SK-N-SH (cell line): ENCODE measurements at regions not wholly inside any gene's neighbourhood (a gene's known extent, or its start where the extent isn't known, plus 50 kb on each side); places are given as distances from the start of the nearest gene placed in this dataset.

Experiments
- CTCF ChIA-PET: fragments of 300-600, 350-600 bp; formaldehyde crosslinking; extraction: SDS; loops from one replicate; lab custom pipeline; 2021; lab: Yijun Ruan, JAX
- POLR2A ChIA-PET: fragments of 350-600 bp; sonication (Branson Sonifier 250); formaldehyde crosslinking; extraction: SDS; loops from one replicate; lab custom pipeline; 2020; ENCODE audit warnings: antibody characterized with exemption, inconsistent platforms; lab: Yijun Ruan, JAX
- DNase-seq: peaks from one replicate; pipeline ENCODE4 v3.0.0; 2012
- H2AFZ ChIP-seq: fragments of 200-600 bp; sonication (generic); 2 replicates; pipeline ENCODE4 v1.8.1; 2016; ENCODE audit warnings: antibody characterized with exemption, mild to moderate bottlenecking, low read depth
- H3F3A ChIP-seq: fragments of 200-600 bp; sonication (generic); replicated peaks from 2 replicates; pipeline ENCODE3; 2016; ENCODE audit warnings: antibody characterized with exemption, mild to moderate bottlenecking; ENCODE audit not compliant: insufficient read depth
- H3K27ac ChIP-seq, 2 experiments: fragments of 200-500 bp in 1 of 2; fragments of 200-600 bp in 1 of 2; sonication (Bioruptor generic) in 1 of 2; sonication (generic), shearing (Covaris generic) in 1 of 2; 2 replicates each; pipeline versions ENCODE4 v1.5.1 to v1.6.1; 2014 to 2016; ENCODE audit warnings: low read depth in 2 of 2, inconsistent platforms in 1 of 2, low read length in 1 of 2, mild to moderate bottlenecking in 1 of 2, mixed read lengths in 1 of 2
- H3K27me3 ChIP-seq: fragments of 200-600 bp; sonication (generic), shearing (Covaris generic); 2 replicates; pipeline ENCODE4 v1.6.1; 2016; ENCODE audit warnings: mixed run types; ENCODE audit not compliant: insufficient read depth
- H3K36me3 ChIP-seq, 2 experiments: fragments of 200-500 bp in 1 of 2; fragments of 200-600 bp in 1 of 2; sonication (Bioruptor generic) in 1 of 2; sonication (generic) in 1 of 2; replicated peaks in 1 of 2; 2 replicates each; pipeline versions ENCODE3 to v1.5.1; 2014 to 2016; ENCODE audit warnings: low read length in 1 of 2, mild to moderate bottlenecking in 1 of 2; ENCODE audit not compliant: insufficient read depth in 2 of 2, control insufficient read depth in 1 of 2
- H3K4me1 ChIP-seq, 2 experiments: fragments of 200-500 bp in 1 of 2; fragments of 200-600 bp in 1 of 2; sonication (Bioruptor generic) in 1 of 2; sonication (generic), shearing (Covaris generic) in 1 of 2; 2 replicates each; pipeline versions ENCODE4 v1.5.1 to v1.6.1; 2014 to 2016; ENCODE audit warnings: low read depth in 1 of 2, low read length in 1 of 2, mixed run types in 1 of 2; ENCODE audit not compliant: insufficient read depth in 2 of 2, control insufficient read depth in 1 of 2
- H3K4me2 ChIP-seq: fragments of 200-600 bp; sonication (generic), shearing (Covaris generic); 2 replicates; pipeline ENCODE4 v1.6.1; 2017; ENCODE audit warnings: mixed run types
- H3K4me3 ChIP-seq, 2 experiments: fragments of 200-500 bp in 1 of 2; fragments of 200-600 bp in 1 of 2; sonication (Bioruptor generic) in 1 of 2; sonication (generic), shearing (Covaris generic) in 1 of 2; 2 replicates each; pipeline versions ENCODE4 v1.5.1 to v1.8.1; 2014 to 2016; ENCODE audit warnings: low read depth in 2 of 2, inconsistent platforms in 1 of 2, low read length in 1 of 2, mild to moderate bottlenecking in 1 of 2, mixed read lengths in 1 of 2, moderate library complexity in 1 of 2
- H3K79me2 ChIP-seq: fragments of 200-600 bp; sonication (generic); 2 replicates; pipeline ENCODE4 v1.8.1; 2017; ENCODE audit warnings: mild to moderate bottlenecking; ENCODE audit not compliant: insufficient read depth
- H3K9ac ChIP-seq: fragments of 200-600 bp; sonication (generic); 2 replicates; pipeline ENCODE4 v1.6.1; 2017; ENCODE audit warnings: mixed run types
- H3K9me2 ChIP-seq: fragments of 200-600 bp; sonication (generic); 2 replicates; pipeline ENCODE4 v1.6.1; 2017; ENCODE audit warnings: mixed run types
- H3K9me3 ChIP-seq: fragments of 200-600 bp; sonication (generic); 2 replicates; pipeline ENCODE4 v1.6.1; 2017; ENCODE audit warnings: mixed run types, mild to moderate bottlenecking, moderate library complexity
- H4K20me1 ChIP-seq: fragments of 200-600 bp; sonication (generic); 2 replicates; pipeline ENCODE4 v1.6.1; 2017; ENCODE audit warnings: mild to moderate bottlenecking, mixed run types; ENCODE audit not compliant: insufficient read depth
- CHD2 ChIP-seq: fragments of 150-350 bp; IDR thresholded peaks from 2 replicates; pipeline ENCODE4 v1.6.1; 2018; ENCODE audit warnings: low read length; ENCODE audit not compliant: partially characterized antibody
- EZH2phosphoT487 ChIP-seq: fragments of 200-600 bp; sonication (generic); IDR thresholded peaks from 2 replicates; pipeline ENCODE4 v1.6.1; 2017; ENCODE audit warnings: low read depth, mixed run types, mild to moderate bottlenecking, antibody characterized with exemption, moderate library complexity, borderline replicate concordance
- FOXM1 ChIP-seq: IDR thresholded peaks from 2 replicates; pipeline ENCODE4 v1.4.0; 2012; ENCODE audit warnings: low read depth, mild to moderate bottlenecking
- GATA2 ChIP-seq: sonication (generic); formaldehyde crosslinking; IDR thresholded peaks from 2 replicates; pipeline ENCODE4 v1.5.0; 2020; ENCODE audit warnings: mild to moderate bottlenecking, missing genetic modification reagents
- JUND ChIP-seq: IDR thresholded peaks from 2 replicates; pipeline ENCODE4 v1.4.0; 2012
- NRF1 ChIP-seq: IDR thresholded peaks from 2 replicates; pipeline ENCODE4 v1.6.1; 2012; ENCODE audit warnings: low read depth, mild to moderate bottlenecking, low read length
- RAD21 ChIP-seq: IDR thresholded peaks from 2 replicates; pipeline ENCODE4 v1.6.1; 2012; ENCODE audit warnings: mild to moderate bottlenecking, low read length
- RXRA ChIP-seq: IDR thresholded peaks from 2 replicates; pipeline ENCODE4 v1.4.0; 2012; ENCODE audit warnings: low read depth, mild to moderate bottlenecking, borderline replicate concordance
- TAF1 ChIP-seq: IDR thresholded peaks from 2 replicates; pipeline ENCODE4 v1.6.1; 2012; ENCODE audit warnings: low read depth, mild to moderate bottlenecking, low read length, moderate library complexity, borderline replicate concordance
- TCF12 ChIP-seq: IDR thresholded peaks from 2 replicates; pipeline ENCODE4 v1.4.0; 2012
- USF2 ChIP-seq: fragments of 150-350 bp; IDR thresholded peaks from 2 replicates; pipeline ENCODE4 v1.6.1; 2017; ENCODE audit warnings: antibody characterized with exemption, low read length, low read depth, borderline replicate concordance
- YY1 ChIP-seq: IDR thresholded peaks from 2 replicates; pipeline ENCODE4 v1.4.0; 2012; ENCODE audit warnings: low read depth, mild to moderate bottlenecking
- ZBTB33 ChIP-seq: IDR thresholded peaks from 2 replicates; pipeline ENCODE4 v1.4.0; 2012; ENCODE audit warnings: low read depth, borderline replicate concordance
- WGBS: methylation state at CpG from one replicate; pipeline ENCODE4 v1.1.6; 2017; ENCODE audit warnings: low lambda C conversion rate; 5-methylcytosine and 5-hydroxymethylcytosine counted together
- TF ChIP-seq, protein P1 (sequence below): IDR thresholded peaks from 2 replicates; pipeline ENCODE4 v1.4.0; 2012; ENCODE audit warnings: low read depth, borderline replicate concordance
- TF ChIP-seq, protein P2 (sequence below): fragments of 150-350 bp; IDR thresholded peaks from 2 replicates; pipeline ENCODE4 v1.6.1; 2016; ENCODE audit warnings: mild to moderate bottlenecking, low read depth, low read length

- no peak overlapping the region for H3K4me2 ChIP-seq
- H2AFZ ChIP-seq: no peak overlapping the region
- no peaks in the 10 kb centered on the region for H3K27me3 ChIP-seq
- H3K9me2 ChIP-seq: no peaks in the 10 kb centered on the region
- ChIA-PET CTCF (no interaction called here), POLR2A (no interaction called here)
- no peaks in the 10 kb centered on the region for H3K79me2 ChIP-seq
- no peak overlapping the region for H3K9ac ChIP-seq
- 0 out of 2 replicates have a peak, but pooled peaks cover 10% of the 10 kb centered on the region for H3K9me3 ChIP-seq
- no peaks in the 10 kb centered on the region for H3K36me3 ChIP-seq
- no peaks in the 10 kb centered on the region for H3K4me1 ChIP-seq
- H3F3A ChIP-seq: no peaks in the 10 kb centered on the region
- no peak overlapping the region for H3K4me3 ChIP-seq
- no peak for DNase-seq
- H4K20me1 ChIP-seq: no peaks in the 10 kb centered on the region
- H3K27ac ChIP-seq: no peak overlapping the region
- TF ChIP-seq ZBTB33: no peak
- no peak for TF ChIP-seq RAD21
- no peak for TF ChIP-seq TAF1
- TF ChIP-seq EZH2phosphoT487: no peak
- TF ChIP-seq JUND: no peak
- TF ChIP-seq YY1: no peak
- TF ChIP-seq RXRA: no peak
- no peak for TF ChIP-seq TCF12
Measured at GRCh38 chr1:80931178-80931577, 869.6 kb upstream of the ADGRL2 start.

DNA sequence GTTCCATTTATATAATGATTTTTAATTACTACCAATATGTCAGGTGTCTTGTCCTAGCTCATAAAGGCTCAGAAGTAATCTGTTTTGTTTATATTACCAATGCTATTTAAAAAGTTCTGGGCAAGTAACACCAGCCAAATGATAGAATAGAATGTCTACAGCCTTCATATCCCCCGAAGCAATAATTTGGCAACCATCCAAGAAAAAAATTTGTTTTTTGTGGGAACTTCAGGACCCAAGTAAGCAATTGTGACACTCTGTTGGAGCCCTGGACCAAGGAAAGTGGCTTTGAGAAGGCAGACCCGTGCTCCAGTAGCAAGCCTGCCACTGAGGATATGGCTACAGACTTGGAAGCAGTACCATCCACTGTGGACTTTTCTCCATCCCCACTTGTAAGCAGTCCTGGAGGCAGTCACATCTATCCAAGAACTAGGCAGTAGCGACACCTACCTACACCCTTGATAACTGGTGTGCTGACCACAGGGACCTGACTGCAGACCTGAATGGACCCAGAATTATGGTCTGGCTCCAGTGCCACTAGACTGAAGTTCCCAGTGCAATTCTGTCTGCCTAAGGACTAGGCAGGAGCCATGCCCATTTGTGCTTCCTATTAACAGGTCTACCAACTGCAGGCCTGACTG lies 870.7 kb upstream of the ADGRL2 start:
- Histone ChIP-seq H3K79me2 (no peaks in the 10 kb centered on the region), H3K4me3 (no peak overlapping the region; a peak in 1 of 4 replicates), H3K9me3 (0 out of 2 replicates have a peak, but pooled peaks cover 10% of the 10 kb centered on the region), H3K36me3 (no peaks in the 10 kb centered on the region), H3K4me2 (no peak overlapping the region), H3K9me2 (no peaks in the 10 kb centered on the region), H3F3A (no peaks in the 10 kb centered on the region), H3K27me3 (no peaks in the 10 kb centered on the region), H3K27ac (no peak overlapping the region), H2AFZ (no peak overlapping the region), H4K20me1 (no peaks in the 10 kb centered on the region), H3K4me1 (no peaks in the 10 kb centered on the region), H3K9ac (no peak overlapping the region)
- no peak for DNase-seq
- no peak for TF ChIP-seq ZBTB33
- no peak for TF ChIP-seq NRF1
- no peak for TF ChIP-seq GATA2 (CRISPR knock-in tag)
- TF ChIP-seq FOXM1: no peak
- TF ChIP-seq, protein P1, sequence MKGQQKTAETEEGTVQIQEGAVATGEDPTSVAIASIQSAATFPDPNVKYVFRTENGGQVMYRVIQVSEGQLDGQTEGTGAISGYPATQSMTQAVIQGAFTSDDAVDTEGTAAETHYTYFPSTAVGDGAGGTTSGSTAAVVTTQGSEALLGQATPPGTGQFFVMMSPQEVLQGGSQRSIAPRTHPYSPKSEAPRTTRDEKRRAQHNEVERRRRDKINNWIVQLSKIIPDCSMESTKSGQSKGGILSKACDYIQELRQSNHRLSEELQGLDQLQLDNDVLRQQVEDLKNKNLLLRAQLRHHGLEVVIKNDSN: no peak
- TF ChIP-seq TCF12: no peak
- TF ChIP-seq, protein P2, sequence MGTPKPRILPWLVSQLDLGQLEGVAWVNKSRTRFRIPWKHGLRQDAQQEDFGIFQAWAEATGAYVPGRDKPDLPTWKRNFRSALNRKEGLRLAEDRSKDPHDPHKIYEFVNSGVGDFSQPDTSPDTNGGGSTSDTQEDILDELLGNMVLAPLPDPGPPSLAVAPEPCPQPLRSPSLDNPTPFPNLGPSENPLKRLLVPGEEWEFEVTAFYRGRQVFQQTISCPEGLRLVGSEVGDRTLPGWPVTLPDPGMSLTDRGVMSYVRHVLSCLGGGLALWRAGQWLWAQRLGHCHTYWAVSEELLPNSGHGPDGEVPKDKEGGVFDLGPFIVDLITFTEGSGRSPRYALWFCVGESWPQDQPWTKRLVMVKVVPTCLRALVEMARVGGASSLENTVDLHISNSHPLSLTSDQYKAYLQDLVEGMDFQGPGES: no peak
- no peak for TF ChIP-seq CHD2
- no peak for TF ChIP-seq USF2
- 11% methylated on average over 2 of the region's 3 CpGs for WGBS
- ChIA-PET POLR2A (no interaction called here), CTCF (no interaction called here)
